A549 (cell line): ENCODE measurements at regions not wholly inside any gene's neighbourhood (a gene's known extent, or its start where the extent isn't known, plus 50 kb on each side); places are given as distances from the start of the nearest gene placed in this dataset.

ENCODE experiments used
- FOSL2 ChIP-seq, 2 experiments: fragments of 450-650 bp in 1 of 2; fragments of >200 bp in 1 of 2; sonication (Bioruptor Twin) in 1 of 2; formaldehyde crosslinking; IDR thresholded peaks; 2 replicates each; pipeline versions ENCODE4 v1.5.0 to v1.6.1; 2016 to 2020; ENCODE audit warnings: mild to moderate bottlenecking in 1 of 2, moderate library complexity in 1 of 2
- TFCP2L1 ChIP-seq: fragments of 250-450 bp; sonication (Bioruptor Pico); IDR thresholded peaks from 2 replicates; pipeline ENCODE4 v1.5.0; 2021; ENCODE audit warnings: mild to moderate bottlenecking
- TF ChIP-seq, protein P1 (sequence below): fragments of >200 bp; sonication (Bioruptor Twin); formaldehyde crosslinking; IDR thresholded peaks from 3 replicates; pipeline ENCODE4 v1.5.1; 2016

DNA sequence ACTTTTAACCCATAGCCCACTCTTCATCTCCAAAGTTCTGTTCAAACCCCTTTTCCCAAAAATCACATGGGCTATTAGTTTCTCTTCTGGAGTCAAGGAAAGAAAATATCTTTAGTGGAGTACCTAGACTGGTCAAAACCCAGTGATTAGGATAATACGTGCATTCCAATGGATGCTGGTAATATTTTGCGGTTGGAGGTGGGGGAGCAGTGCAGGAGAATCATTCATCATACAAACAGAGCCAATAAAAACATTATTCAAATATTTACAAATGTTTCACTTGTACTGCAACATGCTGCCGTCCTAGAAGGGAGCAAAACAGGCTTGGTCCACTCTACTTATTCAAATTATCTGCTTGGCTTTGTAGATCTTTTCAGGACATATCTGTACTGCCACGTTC is 57.2 kb upstream of the RAB9B start:
- TF ChIP-seq, protein P1, sequence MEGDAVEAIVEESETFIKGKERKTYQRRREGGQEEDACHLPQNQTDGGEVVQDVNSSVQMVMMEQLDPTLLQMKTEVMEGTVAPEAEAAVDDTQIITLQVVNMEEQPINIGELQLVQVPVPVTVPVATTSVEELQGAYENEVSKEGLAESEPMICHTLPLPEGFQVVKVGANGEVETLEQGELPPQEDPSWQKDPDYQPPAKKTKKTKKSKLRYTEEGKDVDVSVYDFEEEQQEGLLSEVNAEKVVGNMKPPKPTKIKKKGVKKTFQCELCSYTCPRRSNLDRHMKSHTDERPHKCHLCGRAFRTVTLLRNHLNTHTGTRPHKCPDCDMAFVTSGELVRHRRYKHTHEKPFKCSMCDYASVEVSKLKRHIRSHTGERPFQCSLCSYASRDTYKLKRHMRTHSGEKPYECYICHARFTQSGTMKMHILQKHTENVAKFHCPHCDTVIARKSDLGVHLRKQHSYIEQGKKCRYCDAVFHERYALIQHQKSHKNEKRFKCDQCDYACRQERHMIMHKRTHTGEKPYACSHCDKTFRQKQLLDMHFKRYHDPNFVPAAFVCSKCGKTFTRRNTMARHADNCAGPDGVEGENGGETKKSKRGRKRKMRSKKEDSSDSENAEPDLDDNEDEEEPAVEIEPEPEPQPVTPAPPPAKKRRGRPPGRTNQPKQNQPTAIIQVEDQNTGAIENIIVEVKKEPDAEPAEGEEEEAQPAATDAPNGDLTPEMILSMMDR: no peak
- TF ChIP-seq FOSL2 (IDR thresholded peaks at IDR 0.05) (no peak), FOSL2 (CRISPR knock-in tag; IDR thresholded peaks at IDR 0.05) (no peak), TFCP2L1 (CRISPR knock-in tag) (no peak)
